Neural cell (in vitro differentiated cells): ENCODE measurements at regions not wholly inside any gene's neighbourhood (a gene's known extent, or its start where the extent isn't known, plus 50 kb on each side); places are given as distances from the start of the nearest gene placed in this dataset.

ENCODE experiments used
- EP300 ChIP-seq: fragments of 450-650 bp; conservative IDR thresholded peaks from 2 replicates; pipeline ENCODE4 v1.6.1; 2014; ENCODE audit warnings: antibody characterized with exemption, mild to moderate bottlenecking, moderate library complexity; ENCODE audit not compliant: poor library complexity, severe bottlenecking
- EZH2 ChIP-seq: fragments of 200-600, 300-800 bp; shearing (Covaris generic), sonication (generic); IDR thresholded peaks from 2 replicates; pipeline ENCODE4 v1.6.1; 2014; ENCODE audit warnings: antibody characterized with exemption, low read length, borderline replicate concordance, mild to moderate bottlenecking; ENCODE audit not compliant: insufficient read depth, poor library complexity, severe bottlenecking
- MXI1 ChIP-seq: fragments of 450-650 bp; conservative IDR thresholded peaks from 2 replicates; pipeline ENCODE4 v1.6.1; 2014; ENCODE audit warnings: antibody characterized with exemption, mild to moderate bottlenecking; ENCODE audit not compliant: poor library complexity, severe bottlenecking
- POLR2AphosphoS5 ChIP-seq: IDR thresholded peaks from 2 replicates; pipeline ENCODE4 v1.6.1; 2012
- RAD21 ChIP-seq: fragments of 450-650 bp; conservative IDR thresholded peaks from 2 replicates; pipeline ENCODE4 v1.6.1; 2014; ENCODE audit warnings: antibody characterized with exemption, mild to moderate bottlenecking, moderate library complexity
- REST ChIP-seq: IDR thresholded peaks from 2 replicates; pipeline ENCODE4 v1.6.1; 2012; ENCODE audit warnings: borderline replicate concordance
- SMC3 ChIP-seq: fragments of 450-650 bp; conservative IDR thresholded peaks from 2 replicates; pipeline ENCODE4 v1.6.1; 2014; ENCODE audit warnings: antibody characterized with exemption, mild to moderate bottlenecking, moderate library complexity; ENCODE audit not compliant: poor library complexity
- TAF1 ChIP-seq: IDR thresholded peaks from 2 replicates; pipeline ENCODE4 v1.6.1; 2012; ENCODE audit warnings: low read depth
- TF ChIP-seq, protein P1 (sequence below): fragments of 450-650 bp; IDR thresholded peaks from 2 replicates; pipeline ENCODE4 v1.5.1; 2014; ENCODE audit warnings: antibody characterized with exemption, mild to moderate bottlenecking, moderate library complexity; ENCODE audit not compliant: poor library complexity, severe bottlenecking

GRCh38 chr10:31126593-31126992, 94.9 kb upstream of the ZNF438 start:
- TF ChIP-seq, protein P1, sequence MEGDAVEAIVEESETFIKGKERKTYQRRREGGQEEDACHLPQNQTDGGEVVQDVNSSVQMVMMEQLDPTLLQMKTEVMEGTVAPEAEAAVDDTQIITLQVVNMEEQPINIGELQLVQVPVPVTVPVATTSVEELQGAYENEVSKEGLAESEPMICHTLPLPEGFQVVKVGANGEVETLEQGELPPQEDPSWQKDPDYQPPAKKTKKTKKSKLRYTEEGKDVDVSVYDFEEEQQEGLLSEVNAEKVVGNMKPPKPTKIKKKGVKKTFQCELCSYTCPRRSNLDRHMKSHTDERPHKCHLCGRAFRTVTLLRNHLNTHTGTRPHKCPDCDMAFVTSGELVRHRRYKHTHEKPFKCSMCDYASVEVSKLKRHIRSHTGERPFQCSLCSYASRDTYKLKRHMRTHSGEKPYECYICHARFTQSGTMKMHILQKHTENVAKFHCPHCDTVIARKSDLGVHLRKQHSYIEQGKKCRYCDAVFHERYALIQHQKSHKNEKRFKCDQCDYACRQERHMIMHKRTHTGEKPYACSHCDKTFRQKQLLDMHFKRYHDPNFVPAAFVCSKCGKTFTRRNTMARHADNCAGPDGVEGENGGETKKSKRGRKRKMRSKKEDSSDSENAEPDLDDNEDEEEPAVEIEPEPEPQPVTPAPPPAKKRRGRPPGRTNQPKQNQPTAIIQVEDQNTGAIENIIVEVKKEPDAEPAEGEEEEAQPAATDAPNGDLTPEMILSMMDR, result no peak
- TF ChIP-seq EZH2 (no peak), POLR2AphosphoS5 (no peak), TAF1 (no peak), EP300 (no peak), SMC3 (no peak), REST (no peak), RAD21 (no peak), MXI1 (no peak)
